GM10248 (cell line): ENCODE measurements at regions not wholly inside any gene's neighbourhood (a gene's known extent, or its start where the extent isn't known, plus 50 kb on each side); places are given as distances from the start of the nearest gene placed in this dataset.

ENCODE experiments used
- CTCF ChIA-PET: fragments of 300-600 bp; sonication (Branson Sonifier 250); formaldehyde crosslinking; extraction: SDS; loops from one replicate; lab custom pipeline; 2021; ENCODE audit warnings: antibody characterized with exemption; lab: Yijun Ruan, JAX
- POLR2A ChIA-PET: fragments of 350-650 bp; sonication (Branson Sonifier 250); formaldehyde crosslinking; extraction: SDS; loops from one replicate; lab custom pipeline; 2020; ENCODE audit warnings: antibody characterized with exemption; lab: Yijun Ruan, JAX
- DNase-seq: peaks from one replicate; pipeline ENCODE4 v3.0.0; 2012; ENCODE audit errors: extremely low spot score
- TF ChIP-seq, protein P1 (sequence below): IDR thresholded peaks from 2 replicates; pipeline ENCODE4 v1.5.1; 2012; ENCODE audit warnings: mild to moderate bottlenecking, low read depth; ENCODE audit errors: extremely low read depth, missing control alignments, control extremely low read depth

DNA sequence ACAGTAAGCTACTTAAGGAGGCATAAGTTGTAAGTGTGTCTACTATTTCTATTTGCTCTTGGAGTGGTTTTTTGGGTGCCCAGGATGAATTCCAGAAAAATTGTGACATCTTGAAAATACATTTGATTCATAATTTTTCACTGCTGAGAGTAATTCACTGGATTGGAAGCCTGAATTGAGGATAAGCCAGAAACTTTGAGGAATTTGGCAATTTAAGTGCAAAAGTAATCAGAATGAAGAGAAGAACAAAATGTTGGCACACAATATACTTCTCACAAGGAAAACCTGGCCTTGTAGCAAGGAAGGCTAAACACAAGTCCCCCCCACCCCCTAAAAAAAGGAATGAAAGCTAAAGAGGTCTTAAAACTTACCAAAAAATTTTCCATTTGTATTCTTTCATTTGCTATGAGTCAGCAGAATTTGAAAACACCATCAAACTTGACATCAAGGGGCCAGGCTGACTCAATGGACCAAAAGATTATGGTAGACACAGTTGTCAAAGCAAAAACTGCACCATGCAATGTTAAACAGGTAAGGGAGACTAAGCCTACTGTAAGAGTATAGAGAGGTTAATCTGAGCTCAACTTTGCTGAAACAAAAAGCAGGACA is 840.0 kb downstream of the FRK start:
- DNase-seq: no peak
- ChIA-PET CTCF (interaction anchor here (0.8 kb wide), 1 partner anchor 9 kb away, joined by 3 read pairs; no protein-coding TSS in a partner anchor), POLR2A (no interaction called here)
- TF ChIP-seq, protein P1, sequence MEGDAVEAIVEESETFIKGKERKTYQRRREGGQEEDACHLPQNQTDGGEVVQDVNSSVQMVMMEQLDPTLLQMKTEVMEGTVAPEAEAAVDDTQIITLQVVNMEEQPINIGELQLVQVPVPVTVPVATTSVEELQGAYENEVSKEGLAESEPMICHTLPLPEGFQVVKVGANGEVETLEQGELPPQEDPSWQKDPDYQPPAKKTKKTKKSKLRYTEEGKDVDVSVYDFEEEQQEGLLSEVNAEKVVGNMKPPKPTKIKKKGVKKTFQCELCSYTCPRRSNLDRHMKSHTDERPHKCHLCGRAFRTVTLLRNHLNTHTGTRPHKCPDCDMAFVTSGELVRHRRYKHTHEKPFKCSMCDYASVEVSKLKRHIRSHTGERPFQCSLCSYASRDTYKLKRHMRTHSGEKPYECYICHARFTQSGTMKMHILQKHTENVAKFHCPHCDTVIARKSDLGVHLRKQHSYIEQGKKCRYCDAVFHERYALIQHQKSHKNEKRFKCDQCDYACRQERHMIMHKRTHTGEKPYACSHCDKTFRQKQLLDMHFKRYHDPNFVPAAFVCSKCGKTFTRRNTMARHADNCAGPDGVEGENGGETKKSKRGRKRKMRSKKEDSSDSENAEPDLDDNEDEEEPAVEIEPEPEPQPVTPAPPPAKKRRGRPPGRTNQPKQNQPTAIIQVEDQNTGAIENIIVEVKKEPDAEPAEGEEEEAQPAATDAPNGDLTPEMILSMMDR: no peak

DNA sequence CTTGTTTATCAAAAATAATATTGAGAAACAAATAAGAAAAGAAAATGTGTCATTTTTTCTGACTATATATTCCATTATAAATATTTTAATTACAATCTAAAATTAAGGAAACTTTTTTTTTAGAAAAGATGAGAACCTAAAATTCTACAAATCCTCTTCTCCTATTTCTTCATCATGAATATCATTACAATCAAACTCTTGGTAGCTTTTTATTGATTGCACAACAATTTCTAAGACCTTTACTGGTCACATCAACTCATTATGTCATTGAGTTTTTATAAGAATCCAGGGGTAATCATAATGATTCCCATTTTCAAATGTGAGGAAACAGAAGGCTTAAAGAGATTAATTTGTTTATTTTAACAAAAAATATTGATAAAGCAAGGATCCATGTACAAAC is 841.0 kb downstream of the FRK start:
- POLR2A ChIA-PET: no interaction called here
- TF ChIP-seq, protein P1: no peak
- CTCF ChIA-PET: no interaction called here
- no peak for DNase-seq

GRCh38 chr6:115216835-115217234 is 843.9 kb downstream of the FRK start:
- no peak for DNase-seq
- TF ChIP-seq, protein P1: no peak
- CTCF ChIA-PET: no interaction called here
- POLR2A ChIA-PET: no interaction called here

- DNase-seq: no peak
- CTCF ChIA-PET: interaction anchor here (1.3 kb wide), 1 partner anchor 76 kb away, joined by 3 read pairs; no protein-coding TSS in a partner anchor
- POLR2A ChIA-PET: no interaction called here
- TF ChIP-seq, protein P1: no peak
Observed at GRCh38 chr6:115214283-115214682, 846.4 kb downstream of the FRK start.

DNA sequence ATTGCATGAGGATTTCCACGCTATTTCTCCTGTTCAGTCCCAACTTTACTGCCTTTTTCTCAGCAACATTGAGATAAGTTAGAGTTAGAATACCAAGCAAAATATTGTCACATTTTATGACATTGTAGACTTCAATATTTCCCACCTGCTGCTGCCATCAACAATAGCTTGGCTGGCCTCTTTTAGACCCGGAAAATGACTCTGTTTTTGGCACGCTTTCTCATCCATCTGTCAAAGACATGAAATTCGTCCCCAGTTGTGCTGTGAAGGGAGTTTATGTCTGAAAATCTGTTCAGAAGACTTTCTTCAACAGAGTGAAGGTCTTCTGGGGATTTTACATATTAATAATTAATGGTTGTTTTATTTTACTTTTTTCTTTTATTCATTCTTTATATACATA is 857.3 kb downstream of the FRK start:
- ChIA-PET POLR2A (no interaction called here), CTCF (interaction anchor here (1.4 to 1.6 kb wide), 2 partner anchors 13 to 15 kb away, joined by 3 read pairs; no protein-coding TSS in a partner anchor)
- no peak for DNase-seq
- TF ChIP-seq, protein P1: no peak

- no peak for DNase-seq
- ChIA-PET CTCF (interaction anchor here (0.9 kb wide), 1 partner anchor 14 kb away, joined by 3 read pairs; no protein-coding TSS in a partner anchor), POLR2A (no interaction called here)
- TF ChIP-seq, protein P1: no peak
Observed at GRCh38 chr6:115194981-115195638, 852.3 kb upstream of the HS3ST5 start.
